GM19238 (cell line): ENCODE measurements at regions not wholly inside any gene's neighbourhood (a gene's known extent, or its start where the extent isn't known, plus 50 kb on each side); places are given as distances from the start of the nearest gene placed in this dataset.

Experiments used
- DNase-seq: peaks from one replicate; pipeline ENCODE4 v3.0.0; 2011; ENCODE audit warnings: low spot score; ENCODE audit not compliant: insufficient read length

DNA sequence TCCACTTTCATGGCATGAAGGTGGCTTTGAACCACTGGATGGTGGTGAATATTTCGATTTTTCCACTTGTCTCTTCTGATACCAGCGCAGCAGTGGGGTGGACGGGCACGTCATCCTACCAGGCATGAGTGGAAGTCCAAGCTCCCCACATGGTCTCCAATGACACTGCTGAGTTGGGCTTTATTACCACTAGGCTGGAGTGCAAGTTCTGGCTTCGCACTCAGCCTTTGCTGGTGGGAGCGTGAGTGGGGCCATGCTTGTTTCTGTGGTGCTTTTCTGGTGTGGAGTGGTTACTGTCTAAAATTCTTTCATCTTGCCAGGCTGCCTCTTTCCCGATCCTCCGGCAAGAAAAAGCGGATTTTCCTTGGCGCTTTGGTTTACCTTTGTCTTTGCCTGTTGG lies 70.1 kb upstream of the SDK1 start:
- DNase-seq: no peak

DNA sequence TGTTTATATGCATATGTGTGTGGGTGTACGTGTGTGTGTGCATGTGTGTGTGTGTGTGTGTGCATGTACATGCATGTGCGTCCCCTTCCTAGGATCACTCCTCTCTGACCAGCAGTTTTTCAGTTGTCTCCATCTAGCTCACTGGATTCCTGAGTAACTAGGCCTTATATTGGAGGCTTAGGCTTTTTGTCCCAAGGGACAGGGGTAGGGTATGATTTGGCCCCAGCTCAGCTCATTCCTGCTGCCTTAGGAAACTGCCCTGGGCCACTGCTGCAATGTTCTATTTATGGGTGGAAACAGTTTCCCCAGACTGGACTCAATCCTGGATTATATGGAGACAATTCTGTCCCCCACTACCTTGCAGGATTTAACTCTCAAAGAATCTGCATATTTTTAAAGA lies 68.8 kb upstream of the SDK1 start:
- DNase-seq: no peak

DNA sequence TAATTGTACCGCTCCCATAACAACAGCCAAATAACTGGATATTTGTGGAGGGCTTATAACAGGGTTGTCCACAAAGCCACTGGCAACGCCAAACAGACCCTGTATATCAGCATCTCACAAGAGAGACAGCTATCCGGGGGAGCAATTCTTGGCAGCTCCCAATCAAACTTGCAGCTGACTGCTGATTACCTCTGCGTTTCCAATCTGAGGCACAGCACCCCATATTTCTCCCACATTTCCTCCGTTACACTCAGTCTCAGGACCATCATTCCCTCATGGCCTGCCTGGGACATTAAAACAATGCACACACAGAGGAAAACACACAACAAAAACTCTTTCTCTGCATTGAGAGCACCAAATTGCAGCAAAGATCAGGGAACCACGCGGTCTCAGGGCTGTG lies 67.8 kb upstream of the SDK1 start:
- no peak for DNase-seq

DNA sequence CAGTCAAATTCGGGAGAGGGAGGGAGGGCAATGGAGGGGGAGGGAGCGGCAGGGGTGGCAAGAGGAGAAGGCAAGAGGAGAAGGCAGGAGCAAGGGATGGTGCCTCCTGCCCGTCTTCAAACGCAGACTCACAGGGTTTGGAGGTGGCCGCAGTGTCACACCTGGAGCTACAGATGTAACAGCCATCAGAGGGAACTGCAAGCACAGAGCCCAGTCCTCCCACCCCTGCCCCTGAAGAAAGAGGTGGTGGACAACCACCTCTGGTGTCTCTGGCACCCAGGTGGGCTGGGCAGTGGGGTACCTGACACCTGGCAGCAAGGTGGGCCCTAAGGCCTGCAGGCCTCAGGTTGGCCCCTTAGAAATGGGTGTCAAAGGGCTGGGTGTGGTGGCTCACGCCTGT lies 67.0 kb upstream of the SDK1 start:
- DNase-seq: no peak

DNA sequence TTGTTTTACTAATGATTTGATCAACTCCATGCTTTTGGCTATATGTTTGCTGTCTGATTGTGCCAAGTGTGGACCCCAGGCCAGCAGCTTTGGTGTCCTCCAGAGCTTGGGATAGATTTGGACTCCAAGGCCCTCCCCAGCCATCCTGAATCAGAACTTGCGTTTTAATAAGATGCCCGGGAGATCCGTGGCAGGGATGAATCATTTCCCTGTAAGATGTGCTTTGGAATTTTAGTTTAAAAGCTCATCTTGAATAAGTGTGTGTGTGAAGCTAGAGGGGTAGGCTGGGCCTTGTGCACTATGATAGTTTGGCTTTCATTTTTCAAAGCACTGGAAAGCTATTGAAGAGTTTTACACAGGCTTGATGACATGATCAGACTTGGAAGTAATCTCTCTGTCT lies 66.2 kb upstream of the SDK1 start:
- no peak for DNase-seq

DNA sequence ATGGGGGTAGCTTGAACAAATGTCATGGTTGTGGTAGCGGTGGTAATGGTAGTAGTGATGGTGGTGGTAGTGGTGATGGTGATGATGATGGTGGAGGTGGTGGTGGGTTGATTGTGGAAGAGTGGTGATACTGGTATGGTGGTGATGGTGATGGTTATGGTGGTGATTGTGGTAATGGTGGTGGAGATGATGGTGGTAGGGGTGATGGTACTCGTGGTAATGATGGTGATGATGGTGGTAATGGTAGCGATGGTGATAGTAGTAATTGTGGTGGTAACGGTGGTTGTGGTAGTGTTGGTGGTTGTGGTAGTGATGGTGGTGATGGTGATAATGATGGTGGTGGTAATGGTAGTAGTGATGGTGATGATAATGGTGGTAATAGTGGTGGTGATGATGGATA lies 65.7 kb upstream of the SDK1 start:
- no peak for DNase-seq

DNA sequence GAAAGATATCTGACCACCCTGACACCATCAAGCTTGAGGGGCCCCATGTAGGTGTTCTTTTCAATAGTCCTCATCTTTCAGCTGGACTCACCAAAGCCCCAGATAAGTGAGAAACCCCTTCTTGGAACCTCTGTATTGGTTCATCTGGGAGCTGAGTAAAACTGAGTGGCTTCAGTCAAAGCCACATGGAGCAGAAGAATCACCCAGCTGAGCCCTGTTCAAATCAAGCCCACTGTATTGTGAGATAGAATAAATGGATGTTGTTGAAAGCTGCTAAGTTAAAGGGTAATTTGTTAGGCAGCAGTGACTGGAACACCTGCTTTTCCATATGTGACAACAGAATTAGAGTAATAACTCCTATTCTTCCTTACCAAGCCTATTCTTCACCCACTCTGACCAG lies 64.8 kb upstream of the SDK1 start:
- DNase-seq: no peak

DNA sequence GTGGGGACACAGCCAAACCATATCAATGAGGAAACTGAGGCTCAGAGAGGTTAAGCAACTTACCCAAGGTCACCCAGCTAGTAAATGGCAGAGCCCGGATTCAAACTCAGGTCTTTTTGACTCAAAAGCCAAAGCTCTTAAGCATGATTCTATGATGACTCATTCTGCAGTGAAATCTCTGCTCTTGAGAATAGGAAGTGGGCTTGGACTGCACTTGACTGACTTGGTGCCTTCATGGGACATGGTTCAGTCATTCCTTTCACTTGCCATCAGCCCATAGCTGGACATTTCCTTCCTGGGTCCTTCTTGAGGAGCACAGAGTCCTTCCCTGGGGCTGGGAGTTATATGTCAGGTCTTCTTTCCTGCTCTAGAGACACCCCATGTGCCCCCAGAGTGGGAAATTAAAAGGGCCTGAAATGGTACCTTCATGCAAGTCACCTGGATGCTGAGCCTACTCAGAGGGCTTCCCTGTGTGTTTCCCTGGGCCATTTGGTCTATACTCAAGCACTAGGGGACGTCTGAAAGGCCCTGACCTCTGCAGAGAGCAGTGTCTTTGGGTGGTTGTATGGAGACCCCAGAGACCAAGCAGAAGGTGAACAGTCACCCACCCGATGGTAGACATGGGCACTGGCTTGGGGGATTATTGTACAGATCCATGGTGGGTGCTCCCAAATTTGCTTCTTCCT lies 62.4 kb upstream of the SDK1 start:
- DNase-seq: no peak

DNA sequence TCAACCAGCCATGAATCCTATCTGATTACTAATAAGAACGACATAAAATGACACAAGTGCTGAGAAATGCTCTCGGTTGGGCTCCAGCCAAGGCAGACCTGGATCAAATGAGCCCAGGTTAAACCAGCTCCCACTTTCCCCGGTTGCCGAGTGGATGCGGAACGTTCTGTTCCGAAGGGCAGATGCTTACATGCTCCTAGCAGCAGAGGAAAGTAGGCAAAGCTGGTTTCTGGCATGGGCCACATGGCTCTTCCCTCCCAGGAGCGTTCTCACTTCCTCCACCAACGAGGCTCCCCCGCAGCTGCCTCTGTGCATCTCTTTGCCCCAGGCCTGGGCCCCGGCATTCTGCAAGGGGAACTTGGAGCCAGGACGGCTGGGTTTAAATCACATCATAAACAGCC lies 61.8 kb upstream of the SDK1 start:
- DNase-seq: no peak

DNA sequence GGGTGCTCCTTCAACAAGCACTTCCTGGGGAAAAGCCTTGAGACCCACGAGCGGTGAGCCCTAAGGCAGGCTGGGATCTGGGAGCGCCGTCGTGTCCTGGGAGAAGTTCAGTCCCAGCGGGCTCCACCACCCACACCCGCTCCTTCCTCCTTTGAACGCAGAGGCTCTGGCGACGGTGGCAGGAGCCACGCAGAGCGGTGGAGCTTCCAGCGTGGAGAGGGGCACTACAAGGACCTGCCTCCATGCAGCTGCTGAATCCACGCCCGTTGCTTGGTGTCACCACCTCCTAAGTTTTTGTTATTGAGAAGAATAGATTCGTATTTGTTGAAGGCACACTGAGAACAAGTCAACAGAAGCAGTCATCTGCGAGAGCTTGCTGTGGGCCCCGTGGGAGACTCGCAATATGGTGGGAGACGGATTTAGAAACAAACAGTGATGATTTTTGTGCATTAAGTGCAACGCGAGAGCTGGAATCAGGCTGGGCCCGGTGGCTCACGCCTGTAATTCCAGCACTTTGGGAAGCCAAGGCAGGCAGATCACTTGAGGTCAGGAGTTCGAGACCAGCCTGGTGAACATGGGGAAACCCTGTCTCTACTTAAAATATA lies 60.1 kb upstream of the SDK1 start:
- no peak for DNase-seq

DNA sequence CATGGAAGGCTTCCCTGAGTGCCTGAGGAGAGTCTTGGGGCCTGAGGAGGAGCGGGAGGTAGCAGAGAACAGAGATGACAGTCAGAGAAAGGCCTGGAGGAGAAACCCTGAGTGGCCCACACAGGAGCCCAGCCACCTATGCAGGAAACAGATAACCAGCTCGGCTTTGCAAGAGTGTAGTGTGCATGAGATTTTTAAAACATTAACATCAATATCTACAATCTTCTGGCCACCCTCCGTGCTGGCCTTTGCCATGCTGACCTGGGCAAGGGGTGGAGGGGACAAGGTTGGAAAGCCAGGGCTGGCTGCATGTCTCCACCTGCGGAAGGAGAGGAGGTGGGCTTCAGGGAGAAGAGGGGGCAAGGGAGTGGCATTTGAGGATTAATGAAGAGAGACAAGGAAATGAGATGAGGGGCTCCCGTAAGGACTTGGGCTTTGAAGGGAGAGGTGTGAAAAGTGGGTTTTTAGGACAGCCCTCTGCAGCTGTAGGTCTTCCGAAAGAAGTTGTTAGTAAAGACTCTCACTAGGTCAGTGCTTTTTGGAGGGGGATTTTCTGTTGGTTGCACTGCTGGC lies 59.3 kb upstream of the SDK1 start:
- no peak for DNase-seq

DNA sequence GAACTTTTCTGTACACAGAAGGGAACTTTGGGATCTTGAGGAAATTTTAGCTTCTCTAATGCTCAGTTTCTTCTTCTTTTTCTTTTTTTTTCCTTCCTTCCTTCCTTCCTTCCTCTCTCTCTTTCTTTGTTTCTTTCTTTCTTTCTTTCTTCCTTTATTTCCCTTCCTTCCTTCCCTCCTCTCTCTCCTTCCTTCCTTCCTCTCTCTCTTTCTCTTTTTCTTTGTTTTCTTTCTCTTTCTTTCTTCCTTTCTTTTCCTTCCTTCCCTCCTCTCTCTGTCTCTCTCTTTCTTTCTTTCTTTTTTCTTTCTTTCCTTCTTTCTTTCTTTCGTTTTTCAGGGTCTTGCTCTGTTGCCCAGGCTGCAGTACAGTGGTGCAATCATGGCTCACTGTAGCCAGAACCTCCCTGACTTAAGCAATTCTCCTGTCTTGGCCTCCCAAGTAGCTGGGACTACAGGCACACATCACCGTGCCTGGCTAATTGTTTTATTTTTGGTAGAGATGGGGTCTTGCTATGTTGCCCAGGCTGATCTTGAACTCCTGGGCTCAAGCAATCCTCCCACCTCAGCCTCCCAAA lies 58.6 kb upstream of the SDK1 start:
- DNase-seq: no peak

DNA sequence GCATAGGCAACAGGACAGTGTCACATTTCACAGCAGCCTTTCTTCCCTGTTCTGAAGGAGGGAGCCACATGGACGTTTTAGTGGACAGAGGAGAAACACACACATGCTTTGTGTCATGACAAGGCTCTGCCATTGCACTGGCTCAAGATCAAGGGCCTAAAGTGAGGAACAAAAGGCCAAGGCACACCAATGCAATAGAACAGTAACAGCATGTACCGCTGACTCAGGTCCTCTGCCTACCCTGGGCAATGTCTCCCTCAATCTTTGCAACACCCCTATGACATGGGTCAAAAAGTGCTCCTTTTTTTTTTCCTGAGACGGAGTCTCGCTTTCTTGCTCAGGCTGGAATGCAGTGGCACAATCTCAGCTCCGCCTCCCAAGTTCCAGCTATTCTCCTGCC lies 57.8 kb upstream of the SDK1 start:
- DNase-seq: no peak

DNA sequence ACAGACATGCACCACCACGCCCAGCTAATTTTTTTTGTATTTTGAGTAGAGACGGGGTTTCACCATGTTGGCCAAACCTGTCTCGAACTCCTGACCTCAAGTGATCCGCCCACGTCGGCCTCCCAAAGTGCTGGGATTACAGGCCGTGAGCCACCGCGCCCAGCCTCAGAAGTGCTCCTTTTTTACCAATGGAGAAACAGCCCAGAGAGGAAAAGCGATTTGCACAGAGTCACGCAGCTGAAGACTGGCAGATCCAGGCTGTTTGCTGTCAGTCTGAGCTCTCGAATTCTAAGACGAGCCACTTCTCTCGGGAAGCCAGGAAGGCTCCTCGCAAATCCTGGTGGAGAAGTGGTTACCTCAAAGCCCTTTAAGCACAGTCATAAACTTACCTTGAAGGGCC lies 57.4 kb upstream of the SDK1 start:
- DNase-seq: no peak

DNA sequence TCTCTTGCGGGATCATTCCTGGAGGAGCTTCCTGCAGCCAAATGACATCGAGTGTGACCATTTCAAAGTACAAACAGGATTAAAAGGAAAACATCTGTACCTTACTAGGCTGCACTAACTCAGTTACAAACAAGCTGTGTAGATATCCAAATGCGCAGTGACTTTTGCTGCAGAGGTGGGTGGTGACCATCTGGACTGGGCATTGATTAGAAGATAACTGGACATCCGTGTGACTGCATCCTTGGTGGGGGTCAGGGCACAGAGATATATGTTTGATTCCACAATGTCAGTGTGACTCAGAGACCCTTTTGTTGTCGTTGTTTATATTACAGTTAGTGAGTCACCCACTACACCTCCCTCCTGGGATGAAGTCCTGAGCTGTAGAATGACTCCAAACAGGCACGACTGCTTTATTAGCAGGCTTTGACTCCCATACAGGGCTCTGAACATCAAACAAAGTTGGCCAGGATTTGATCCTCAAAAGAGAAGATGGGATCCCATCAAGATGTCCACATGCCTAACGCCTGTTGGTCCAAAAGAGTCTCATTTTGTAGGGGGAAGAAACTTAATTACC lies 56.7 kb upstream of the SDK1 start:
- no peak for DNase-seq

DNA sequence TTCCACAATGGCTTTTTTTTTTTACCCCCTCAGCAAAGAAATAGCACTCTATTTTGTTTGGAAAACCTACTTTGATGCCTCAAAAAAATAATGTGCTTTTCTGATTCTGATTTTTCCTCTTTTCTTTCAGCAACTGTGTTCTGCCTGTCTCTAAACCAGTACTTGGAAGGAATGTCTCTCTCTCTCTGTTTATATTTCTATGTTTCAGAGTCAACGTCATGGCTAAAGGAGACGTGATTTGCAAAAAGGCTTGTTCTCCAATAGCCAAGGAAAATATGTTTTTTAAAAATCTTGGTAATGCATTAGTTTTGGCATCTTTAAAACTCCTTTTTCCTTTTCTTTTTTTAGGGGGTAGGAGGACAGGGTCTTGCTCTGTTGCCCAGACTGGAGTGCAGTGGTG lies 56.0 kb upstream of the SDK1 start:
- DNase-seq: no peak

DNA sequence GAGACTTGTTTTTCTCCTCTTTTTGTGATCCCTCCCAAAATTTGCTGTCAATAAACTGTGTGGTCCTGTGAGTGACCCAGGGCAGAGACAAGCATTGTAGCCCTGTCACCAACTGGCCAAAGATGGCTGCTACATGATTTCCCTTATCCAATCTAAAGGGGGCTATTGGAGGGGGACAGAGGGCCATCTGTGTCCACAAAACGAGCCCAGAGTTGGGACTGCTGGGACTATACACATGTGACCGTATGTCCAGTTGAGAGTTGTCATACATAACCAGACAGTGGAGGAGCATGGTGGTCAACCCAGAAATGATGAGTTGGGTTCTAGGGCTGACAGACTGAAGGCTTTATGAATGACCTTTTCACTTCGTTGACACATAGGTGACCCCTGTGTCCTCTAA lies 55.3 kb upstream of the SDK1 start:
- DNase-seq: no peak

DNA sequence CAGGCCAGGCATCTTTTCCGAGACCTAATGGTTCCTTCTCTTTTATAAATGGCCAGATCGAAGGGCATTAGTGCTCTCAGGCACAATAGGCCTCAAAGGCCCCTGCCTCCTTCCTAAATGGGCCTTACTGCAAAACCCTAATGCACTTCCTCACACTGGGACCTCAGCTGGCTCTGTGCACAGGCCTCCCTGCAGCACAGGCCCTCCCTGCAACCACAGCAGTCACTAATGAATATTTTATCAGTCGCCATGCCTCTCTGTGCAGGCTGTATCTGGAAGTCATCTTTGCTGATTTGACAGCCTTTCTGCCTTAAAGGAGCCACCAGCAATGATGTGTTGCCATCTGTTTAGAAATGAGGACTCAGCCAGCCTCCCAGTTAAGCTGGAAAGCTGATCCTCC lies 54.9 kb upstream of the SDK1 start:
- no peak for DNase-seq

DNA sequence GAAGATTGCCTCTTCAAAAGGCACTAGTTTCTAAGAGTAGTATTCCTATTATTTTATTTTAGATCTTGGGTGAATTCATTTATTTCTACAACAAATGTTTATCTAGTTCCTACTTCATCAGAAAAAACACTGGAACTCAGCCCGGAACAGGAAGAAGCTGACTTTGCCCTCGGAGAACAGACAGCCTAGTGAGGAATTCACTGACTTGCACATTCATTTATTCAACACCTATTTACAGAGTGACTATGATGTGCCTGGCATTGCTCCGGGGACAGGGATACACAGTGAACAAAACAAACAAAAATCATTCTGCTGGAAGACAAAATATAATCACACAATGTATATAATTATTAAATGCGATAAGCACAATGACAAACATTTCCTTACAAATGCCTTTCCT lies 54.4 kb upstream of the SDK1 start:
- no peak for DNase-seq

DNA sequence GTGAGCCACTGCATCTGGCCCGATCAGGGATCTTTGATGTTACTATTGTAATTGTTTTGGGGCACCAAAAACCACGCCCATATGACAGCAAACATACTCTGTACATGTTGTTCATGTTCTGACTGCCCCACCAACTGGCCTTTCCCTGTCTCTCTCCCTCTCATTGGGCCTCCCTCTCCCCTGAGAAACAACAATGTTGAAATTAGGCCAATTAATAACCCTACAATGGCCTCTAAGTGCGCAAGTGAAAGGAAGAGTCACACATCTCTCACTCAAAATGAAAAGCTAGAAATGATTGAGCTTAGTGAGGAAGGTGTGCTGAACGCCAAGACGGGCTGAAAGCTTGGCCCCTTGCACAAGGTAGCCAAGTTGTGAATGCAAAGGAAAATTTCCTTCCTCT lies 50.3 kb upstream of the SDK1 start:
- DNase-seq: no peak
